K562 (cell line): ENCODE measurements at regions not wholly inside any gene's neighbourhood (a gene's known extent, or its start where the extent isn't known, plus 50 kb on each side); places are given as distances from the start of the nearest gene placed in this dataset.

Source experiments
- ATAC-seq: fragments of 200-7000 bp; cut with Tn5 transposase; 3 replicates; pipeline ENCODE4 v1.9.1; 2020; ENCODE audit warnings: moderate library complexity
- BruUV-seq: library from RNA; stranded (reverse); fragments of 400-500 nt; replicated peaks from 2 replicates; lab custom pipeline; 2021; lab: Mats Ljungman, UMichigan
- CTCF ChIA-PET: fragments of 300-600 bp; formaldehyde crosslinking; extraction: SDS; loops from one replicate; lab custom pipeline; 2021; ENCODE audit warnings: low intra/inter-chr PET ratio; lab: Yijun Ruan, JAX
- POLR2A ChIA-PET: fragments of 300-600, 350-650 bp; sonication (Branson Sonifier 250); formaldehyde crosslinking; extraction: SDS; loops from one replicate; lab custom pipeline; 2021; ENCODE audit warnings: antibody characterized with exemption, inconsistent platforms; lab: Yijun Ruan, JAX
- DNase-seq, 4 experiments: peaks; one replicate each; pipeline versions ENCODE4 v3.0.0 to v3.0.0-alpha.2; 2011 to 2018; ENCODE audit warnings: low spot score in 3 of 4, mixed read lengths in 3 of 4; ENCODE audit errors: extremely low read depth in 1 of 4
- FAIRE-seq: peaks from 2 replicates; lab custom pipeline; 2011; peaks lifted over from hg19 to GRCh38; lab: Jason Lieb, UNC
- H2AFZ ChIP-seq: 2 replicates; pipeline ENCODE4 v1.6.0; 2011; ENCODE audit warnings: low read depth, low read length, control low read depth, inconsistent platforms
- H3K27ac ChIP-seq: fragments of 200-600 bp; 3 replicates; pipeline ENCODE4 v1.8.0; 2011; ENCODE audit warnings: low read depth, mild to moderate bottlenecking, control low read depth, inconsistent platforms, low read length, moderate library complexity, mixed read lengths; ENCODE audit errors: extremely low read depth
- H3K27me3 ChIP-seq, 2 experiments: fragments of 300-600 bp in 1 of 2; 2 replicates in 1 of 2; 3 replicates in 1 of 2; pipeline versions ENCODE4 v1.6.0 to v1.8.0; 2011; ENCODE audit warnings: inconsistent platforms in 2 of 2, low read length in 2 of 2, mild to moderate bottlenecking in 1 of 2, mixed read lengths in 1 of 2, moderate library complexity in 1 of 2; ENCODE audit not compliant: control insufficient read depth in 2 of 2, insufficient read depth in 2 of 2
- H3K36me3 ChIP-seq: fragments of 300-600 bp; 3 replicates; pipeline ENCODE4 v1.8.0; 2011; ENCODE audit warnings: mild to moderate bottlenecking, low read length, inconsistent platforms; ENCODE audit not compliant: control insufficient read depth, insufficient read depth
- H3K4me1 ChIP-seq, 2 experiments: fragments of 200-600 bp in 1 of 2; replicated peaks in 1 of 2; 2 replicates in 1 of 2; 3 replicates in 1 of 2; pipeline versions ENCODE4 v1.5.1 to v1.8.0; 2011; ENCODE audit warnings: inconsistent platforms in 2 of 2, low read length in 2 of 2, mild to moderate bottlenecking in 1 of 2, mixed read lengths in 1 of 2, moderate library complexity in 1 of 2; ENCODE audit not compliant: control insufficient read depth in 2 of 2, insufficient read depth in 2 of 2
- H3K4me2 ChIP-seq: 2 replicates; pipeline ENCODE4 v1.6.1; 2011; ENCODE audit warnings: low read length, control low read depth, inconsistent platforms, mixed read lengths; ENCODE audit not compliant: insufficient read depth
- H3K4me3 ChIP-seq: fragments of 200-600 bp; sonication (generic), shearing (Covaris generic); 2 replicates; pipeline ENCODE4 v1.5.1; 2016; ENCODE audit warnings: control low read depth, inconsistent platforms
- H3K79me2 ChIP-seq: fragments of 200-600 bp; 3 replicates; pipeline ENCODE4 v1.8.0; 2011; ENCODE audit warnings: low read length, inconsistent platforms; ENCODE audit not compliant: control insufficient read depth, insufficient read depth
- H3K9ac ChIP-seq, 2 experiments: 2 replicates each; pipeline versions ENCODE4 v1.6.0 to v1.6.1; 2011; ENCODE audit warnings: low read depth in 2 of 2, low read length in 2 of 2, control low read depth in 1 of 2, inconsistent platforms in 1 of 2, mild to moderate bottlenecking in 1 of 2, mixed read lengths in 1 of 2; ENCODE audit not compliant: insufficient read depth in 1 of 2
- H3K9me1 ChIP-seq: one replicate; pipeline ENCODE4 v1.6.0; 2011; ENCODE audit warnings: inconsistent platforms, mild to moderate bottlenecking, low read length, moderate library complexity; ENCODE audit not compliant: control insufficient read depth, insufficient read depth
- H3K9me3 ChIP-seq: replicated peaks from 2 replicates; pipeline ENCODE4 v1.5.1; 2011; ENCODE audit warnings: low read depth, low read length, inconsistent platforms; ENCODE audit not compliant: control insufficient read depth, insufficient read depth
- H4K20me1 ChIP-seq: replicated peaks from 2 replicates; pipeline ENCODE4 v1.6.1; 2011; ENCODE audit warnings: low read length, inconsistent platforms, mixed read lengths; ENCODE audit not compliant: control insufficient read depth, insufficient read depth
- CXXC5 ChIP-seq: fragments of 250-450 bp; sonication (Bioruptor Pico); IDR thresholded peaks from 2 replicates; pipeline ENCODE4 v1.8.0; 2022; ENCODE audit warnings: inconsistent platforms, mild to moderate bottlenecking, moderate library complexity
- GABPB1 ChIP-seq: sonication (generic); formaldehyde crosslinking; IDR thresholded peaks from 2 replicates; pipeline ENCODE4 v1.8.0; 2022; ENCODE audit warnings: mild to moderate bottlenecking, missing genetic modification reagents
- GTF2F1 ChIP-seq: IDR thresholded peaks from 2 replicates; pipeline ENCODE4 v1.6.1; 2011; ENCODE audit warnings: low read depth, low read length, improper control_type of control experiment
- KDM2B ChIP-seq: fragments of 250-450 bp; sonication (Bioruptor Pico); IDR thresholded peaks from 2 replicates; pipeline ENCODE4 v1.8.0; 2021; ENCODE audit warnings: mild to moderate bottlenecking, moderate library complexity
- SMC3 ChIP-seq: conservative IDR thresholded peaks from 2 replicates; pipeline ENCODE4 v1.6.1; 2011; ENCODE audit warnings: low read depth, low read length, improper control_type of control experiment; ENCODE audit not compliant: insufficient read depth
- ZNF124 ChIP-seq: sonication (generic); formaldehyde crosslinking; IDR thresholded peaks from 2 replicates; pipeline ENCODE4 v1.8.1; 2022; ENCODE audit warnings: missing genetic modification reagents
- ZNF175 ChIP-seq: fragments of 200-800 bp; sonication (Bioruptor generic); IDR thresholded peaks from 2 replicates; pipeline ENCODE4 v1.6.1; 2016; ENCODE audit warnings: low read depth, mild to moderate bottlenecking, missing genetic modification characterization, missing compliant biosample characterization
- ZNF311 ChIP-seq: fragments of 250-450 bp; sonication (Bioruptor Pico); IDR thresholded peaks from 2 replicates; pipeline ENCODE4 v1.4.0; 2020; ENCODE audit warnings: mild to moderate bottlenecking, moderate library complexity
- ZNF41 ChIP-seq: fragments of 250-450 bp; sonication (Bioruptor Pico); conservative IDR thresholded peaks from 2 replicates; pipeline ENCODE4 v1.4.0; 2020; ENCODE audit warnings: mild to moderate bottlenecking
- ZNF507 ChIP-seq: conservative IDR thresholded peaks from 2 replicates; pipeline ENCODE4 v1.6.1; 2017; ENCODE audit warnings: missing genetic modification characterization, missing compliant biosample characterization
- WGBS: fragments of 100-300 bp; shearing (Covaris generic); methylation state at CpG from one replicate; pipeline ENCODE4 v1.1.6; 2016; ENCODE audit warnings: low coverage, mixed read lengths; ENCODE audit not compliant: insufficient coverage; ENCODE audit errors: missing lambda C conversion rate; 5-methylcytosine and 5-hydroxymethylcytosine counted together
- in situ Hi-C: fragments of 300-500 bp; cut with MboI; formaldehyde crosslinking; loops from 4 replicates; pipeline ENCODE4 v1.15.0; 2018; ENCODE audit warnings: inconsistent platforms, mixed read lengths
- intact Hi-C: fragments of 100-400 bp; cut with micrococcal nuclease; formaldehyde crosslinking; loops from 2 replicates; pipeline ENCODE4 v1.14.2; 2022
- TF ChIP-seq, protein P1 (sequence below), 2 experiments: fragments of 450-650 bp in 1 of 2; sonication (generic) in 1 of 2; formaldehyde crosslinking in 1 of 2; IDR thresholded peaks; 2 replicates each; pipeline versions ENCODE4 v1.7.1 to v1.9.0; 2016 to 2022; ENCODE audit warnings: inconsistent platforms in 1 of 2, mild to moderate bottlenecking in 1 of 2, missing genetic modification reagents in 1 of 2
- TF ChIP-seq, protein P2 (sequence below): fragments of 250-450 bp; sonication (Bioruptor Pico); IDR thresholded peaks from 2 replicates; pipeline ENCODE4 v1.4.0; 2020; ENCODE audit warnings: mild to moderate bottlenecking, moderate library complexity

DNA sequence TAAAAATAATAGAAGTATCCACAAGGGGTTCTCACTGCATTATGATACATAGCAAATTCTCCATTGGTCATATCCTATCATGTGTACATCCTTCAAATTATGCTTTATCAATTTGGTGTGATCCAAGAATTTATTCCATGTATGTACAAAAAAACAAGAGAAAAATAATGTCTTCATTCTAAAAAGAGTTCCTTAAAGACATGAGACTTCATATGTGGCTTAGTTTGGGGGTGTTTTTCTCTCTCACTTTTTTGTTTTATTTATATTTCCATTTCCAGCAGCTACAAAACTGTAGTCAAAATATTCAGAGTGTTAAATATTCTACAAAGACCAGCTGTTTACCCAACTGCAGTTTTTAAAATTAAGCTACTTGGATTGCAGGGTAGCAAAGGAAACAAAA lies 972.0 kb downstream of the DTWD2 start (continued):
- TF ChIP-seq, protein P1, sequence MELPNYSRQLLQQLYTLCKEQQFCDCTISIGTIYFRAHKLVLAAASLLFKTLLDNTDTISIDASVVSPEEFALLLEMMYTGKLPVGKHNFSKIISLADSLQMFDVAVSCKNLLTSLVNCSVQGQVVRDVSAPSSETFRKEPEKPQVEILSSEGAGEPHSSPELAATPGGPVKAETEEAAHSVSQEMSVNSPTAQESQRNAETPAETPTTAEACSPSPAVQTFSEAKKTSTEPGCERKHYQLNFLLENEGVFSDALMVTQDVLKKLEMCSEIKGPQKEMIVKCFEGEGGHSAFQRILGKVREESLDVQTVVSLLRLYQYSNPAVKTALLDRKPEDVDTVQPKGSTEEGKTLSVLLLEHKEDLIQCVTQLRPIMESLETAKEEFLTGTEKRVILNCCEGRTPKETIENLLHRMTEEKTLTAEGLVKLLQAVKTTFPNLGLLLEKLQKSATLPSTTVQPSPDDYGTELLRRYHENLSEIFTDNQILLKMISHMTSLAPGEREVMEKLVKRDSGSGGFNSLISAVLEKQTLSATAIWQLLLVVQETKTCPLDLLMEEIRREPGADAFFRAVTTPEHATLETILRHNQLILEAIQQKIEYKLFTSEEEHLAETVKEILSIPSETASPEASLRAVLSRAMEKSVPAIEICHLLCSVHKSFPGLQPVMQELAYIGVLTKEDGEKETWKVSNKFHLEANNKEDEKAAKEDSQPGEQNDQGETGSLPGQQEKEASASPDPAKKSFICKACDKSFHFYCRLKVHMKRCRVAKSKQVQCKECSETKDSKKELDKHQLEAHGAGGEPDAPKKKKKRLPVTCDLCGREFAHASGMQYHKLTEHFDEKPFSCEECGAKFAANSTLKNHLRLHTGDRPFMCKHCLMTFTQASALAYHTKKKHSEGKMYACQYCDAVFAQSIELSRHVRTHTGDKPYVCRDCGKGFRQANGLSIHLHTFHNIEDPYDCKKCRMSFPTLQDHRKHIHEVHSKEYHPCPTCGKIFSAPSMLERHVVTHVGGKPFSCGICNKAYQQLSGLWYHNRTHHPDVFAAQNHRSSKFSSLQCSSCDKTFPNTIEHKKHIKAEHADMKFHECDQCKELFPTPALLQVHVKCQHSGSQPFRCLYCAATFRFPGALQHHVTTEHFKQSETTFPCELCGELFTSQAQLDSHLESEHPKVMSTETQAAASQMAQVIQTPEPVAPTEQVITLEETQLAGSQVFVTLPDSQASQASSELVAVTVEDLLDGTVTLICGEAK (IDR thresholded peaks at IDR 0.05) = no peak
- TF ChIP-seq, protein P1 (CRISPR knock-in tag; IDR thresholded peaks at IDR 0.05) = no peak

DNA sequence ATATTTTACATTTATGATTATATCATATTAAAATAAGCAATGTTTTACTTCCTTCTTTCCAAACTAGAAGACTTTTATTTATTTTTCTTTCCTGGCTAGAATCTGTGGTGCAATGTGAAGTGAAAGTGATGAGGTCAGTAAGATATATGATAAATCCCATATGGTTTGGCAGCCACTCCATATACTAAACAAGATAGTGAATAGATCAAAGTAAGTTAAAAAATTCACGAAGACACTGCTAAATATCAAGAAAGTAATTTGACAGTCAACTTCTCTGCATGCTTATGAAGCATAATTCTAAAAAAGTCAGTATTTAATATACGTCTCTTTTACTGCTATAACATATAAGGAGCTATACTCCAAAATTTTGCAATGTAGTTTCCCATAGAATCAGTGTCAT lies 972.8 kb downstream of the DTWD2 start:
- H4K20me1 ChIP-seq = no peaks in the 10 kb centered on the region
- no peak overlapping the region for H3K4me2 ChIP-seq
- H3K27me3 ChIP-seq = no peaks in the 10 kb centered on the region
- DNase-seq (no peak), ATAC-seq (no peak), FAIRE-seq (no peak)
- POLR2A ChIA-PET = no interaction called here
- no peak overlapping the region for H2AFZ ChIP-seq
- H3K79me2 ChIP-seq = no peaks in the 10 kb centered on the region
- H3K9me3 ChIP-seq = no peaks in the 10 kb centered on the region
- in situ Hi-C loops (no loop called here), intact Hi-C loops (no loop called here)
- H3K36me3 ChIP-seq = no peaks in the 10 kb centered on the region
- no peak overlapping the region for H3K9ac ChIP-seq
- CTCF ChIA-PET = no interaction called here
- WGBS = 0% methylated on average over 2 of the region's 2 CpGs
- H3K4me1 ChIP-seq = no peaks in the 10 kb centered on the region
- no TSS peak for BruUV-seq
- no peak overlapping the region for H3K4me3 ChIP-seq
- H3K9me1 ChIP-seq = no peaks in the 10 kb centered on the region
- no peak overlapping the region for H3K27ac ChIP-seq
- TF ChIP-seq GABPB1 (CRISPR knock-in tag) (no peak), ZNF124 (CRISPR knock-in tag) (no peak), ZNF41 (CRISPR knock-in tag) (no peak), ZNF507 (tag) (no peak), SMC3 (no peak), ZNF311 (CRISPR knock-in tag) (no peak), KDM2B (CRISPR knock-in tag) (no peak), ZNF175 (CRISPR knock-in tag) (no peak), GTF2F1 (no peak), CXXC5 (CRISPR knock-in tag) (no peak)
- TF ChIP-seq, protein P2, sequence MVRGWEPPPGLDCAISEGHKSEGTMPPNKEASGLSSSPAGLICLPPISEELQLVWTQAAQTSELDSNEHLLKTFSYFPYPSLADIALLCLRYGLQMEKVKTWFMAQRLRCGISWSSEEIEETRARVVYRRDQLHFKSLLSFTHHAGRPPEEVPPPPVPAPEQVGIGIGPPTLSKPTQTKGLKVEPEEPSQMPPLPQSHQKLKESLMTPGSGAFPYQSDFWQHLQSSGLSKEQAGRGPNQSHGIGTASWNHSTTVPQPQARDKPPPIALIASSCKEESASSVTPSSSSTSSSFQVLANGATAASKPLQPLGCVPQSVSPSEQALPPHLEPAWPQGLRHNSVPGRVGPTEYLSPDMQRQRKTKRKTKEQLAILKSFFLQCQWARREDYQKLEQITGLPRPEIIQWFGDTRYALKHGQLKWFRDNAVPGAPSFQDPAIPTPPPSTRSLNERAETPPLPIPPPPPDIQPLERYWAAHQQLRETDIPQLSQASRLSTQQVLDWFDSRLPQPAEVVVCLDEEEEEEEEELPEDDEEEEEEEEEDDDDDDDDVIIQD (CRISPR knock-in tag) = no peak
